GM19468 (cell line): ENCODE measurements at regions not wholly inside any gene's neighbourhood (a gene's known extent, or its start where the extent isn't known, plus 50 kb on each side); places are given as distances from the start of the nearest gene placed in this dataset.
"Not testable (repeated sequence)": the region's sequence is repeated elsewhere in the genome, so short reads cannot be mapped to it uniquely, and the experiment has no call there.

ENCODE experiments used
- ATAC-seq: cut with Tn5 transposase; IDR thresholded peaks from one replicate; pipeline ENCODE4 v1.9.1; 2021; ENCODE audit warnings: mild to moderate bottlenecking, moderate library complexity, moderate number of reproducible peaks; ENCODE audit not compliant: unreplicated experiment; ENCODE audit errors: extremely low read depth

GRCh38 chr1:221878134-221878533 is 136.2 kb upstream of the DUSP10 start:
- ATAC-seq = peak; percentile 44

- no peak for ATAC-seq
Measured at GRCh38 chr1:221877311-221877710, 135.4 kb upstream of the DUSP10 start.

- ATAC-seq = no peak
Measured at GRCh38 chr1:221875004-221875330, 133.1 kb upstream of the DUSP10 start.

- ATAC-seq = no peak
Measured at GRCh38 chr1:221874285-221875003, 132.6 kb upstream of the DUSP10 start.

GRCh38 chr1:221873673-221874072 is 131.8 kb upstream of the DUSP10 start:
- ATAC-seq = no peak

GRCh38 chr1:221871056-221871455 is 129.2 kb upstream of the DUSP10 start:
- no peak for ATAC-seq

GRCh38 chr1:221869779-221870178 is 127.9 kb upstream of the DUSP10 start:
- no peak for ATAC-seq

- ATAC-seq = no peak
Measured at GRCh38 chr1:221868593-221869303, 126.9 kb upstream of the DUSP10 start.

GRCh38 chr1:221867003-221867402 is 125.1 kb upstream of the DUSP10 start:
- ATAC-seq = no peak

- no peak for ATAC-seq
Measured at GRCh38 chr1:221865808-221866207, 123.9 kb upstream of the DUSP10 start.

- ATAC-seq = peak; percentile 52
Measured at GRCh38 chr1:221863635-221864034, 121.7 kb upstream of the DUSP10 start.

- no peak for ATAC-seq
Measured at GRCh38 chr1:221862971-221863370, 121.1 kb upstream of the DUSP10 start.

- ATAC-seq = no peak
Measured at GRCh38 chr1:221858818-221859611, 117.1 kb upstream of the DUSP10 start.

- not testable (repeated sequence) for ATAC-seq
Measured at GRCh38 chr1:221857094-221857444, 115.2 kb upstream of the DUSP10 start.

GRCh38 chr1:221856228-221857093 is 114.6 kb upstream of the DUSP10 start:
- no peak for ATAC-seq

GRCh38 chr1:221855156-221855555 is 113.3 kb upstream of the DUSP10 start:
- no peak for ATAC-seq

- no peak for ATAC-seq
Measured at GRCh38 chr1:221851336-221851735, 109.4 kb upstream of the DUSP10 start.

GRCh38 chr1:221850470-221851187 is 108.7 kb upstream of the DUSP10 start:
- ATAC-seq = no peak

- ATAC-seq = no peak
Measured at GRCh38 chr1:221849897-221850296, 108.0 kb upstream of the DUSP10 start.

GRCh38 chr1:221849110-221849509 is 107.2 kb upstream of the DUSP10 start:
- ATAC-seq = no peak
